ENCODE measurements at regions not wholly inside any gene's neighbourhood (a gene's known extent, or its start where the extent isn't known, plus 50 kb on each side); places are given as distances from the start of the nearest gene placed in this dataset.

- Mint-ChIP-seq H3K4me3 (no peak overlapping the region), H3K9me3 (peaks cover 20% of the 10 kb centered on the region), H3K27ac (no peak overlapping the region), H3K36me3 (peaks cover 16% of the 10 kb centered on the region), H3K27me3 (ENCODE audit: low read depth) (no peaks in the 10 kb centered on the region; the same call in 1 of the 2 replicates), H3K4me1 (no peaks in the 10 kb centered on the region)
- no peak for DNase-seq (ENCODE audit: low spot score)
- ChIA-PET CTCF (no interaction called here), POLR2A (no interaction called here)
- no peak for TF ChIP-seq AFF4 (CRISPR knock-in tag; IDR thresholded peaks at IDR 0.05; ENCODE audit: borderline replicate concordance)
- ATAC-seq: no peak
These were observed 201.6 kb upstream of the KLF6 start for GRCh38 chr10:3986493-3987142.

GRCh38 chr10:3982746-3983442 lies 197.9 kb upstream of the KLF6 start:
- peaks cover 24% of the 10 kb centered on the region for H3K9me3 Mint-ChIP-seq
- no peak overlapping the region for H3K27ac Mint-ChIP-seq
- H3K4me1 Mint-ChIP-seq: no peaks in the 10 kb centered on the region
- POLR2A ChIA-PET: no interaction called here
- CTCF ChIA-PET: no interaction called here
- no peak overlapping the region for H3K4me3 Mint-ChIP-seq
- peaks cover 16% of the 10 kb centered on the region for H3K36me3 Mint-ChIP-seq
- DNase-seq (ENCODE audit: low spot score) (no peak), ATAC-seq (no peak)
- no peak for TF ChIP-seq TEAD4 (CRISPR knock-in tag; IDR thresholded peaks at IDR 0.05)
- peak; percentile 84; the same call in 1 of the 2 replicates for TF ChIP-seq ZNF416 (CRISPR knock-in tag; IDR thresholded peaks at IDR 0.05)
- TF ChIP-seq SP1 (CRISPR knock-in tag; conservative IDR thresholded peaks at IDR 0.05): no peak
- no peaks in the 10 kb centered on the region; the same call in 1 of the 2 replicates for H3K27me3 Mint-ChIP-seq (ENCODE audit: low read depth)

GRCh38 chr10:3981300-3981699 lies 196.3 kb upstream of the KLF6 start:
- TF ChIP-seq ZNF219 (CRISPR knock-in tag; IDR thresholded peaks at IDR 0.05; ENCODE audit: borderline replicate concordance): no peak
- no peak for TF ChIP-seq NR3C1 (CRISPR knock-in tag; conservative IDR thresholded peaks at IDR 0.05; ENCODE audit: low read depth)
- no peak for TF ChIP-seq GABPB1 (CRISPR knock-in tag; IDR thresholded peaks at IDR 0.05)
- no peak for TF ChIP-seq E2F4 (CRISPR knock-in tag; IDR thresholded peaks at IDR 0.05; ENCODE audit: borderline replicate concordance, low read depth)
- TF ChIP-seq TEAD1 (CRISPR knock-in tag; IDR thresholded peaks at IDR 0.05): no peak
- no peak for TF ChIP-seq ZNF232 (CRISPR knock-in tag; IDR thresholded peaks at IDR 0.05)
- no peak for TF ChIP-seq PRRX2 (CRISPR knock-in tag; IDR thresholded peaks at IDR 0.05)
- no peaks in the 10 kb centered on the region for H3K4me1 Mint-ChIP-seq
- H3K4me3 Mint-ChIP-seq: no peak overlapping the region
- H3K27ac Mint-ChIP-seq: no peak overlapping the region
- ChIA-PET CTCF (no interaction called here), POLR2A (no interaction called here)
- no peak for ATAC-seq
- H3K9me3 Mint-ChIP-seq: peaks cover 24% of the 10 kb centered on the region
- peaks cover 16% of the 10 kb centered on the region for H3K36me3 Mint-ChIP-seq
- no peaks in the 10 kb centered on the region; the same call in 1 of the 2 replicates for H3K27me3 Mint-ChIP-seq (ENCODE audit: low read depth)
- DNase-seq (ENCODE audit: low spot score): no peak

GRCh38 chr10:3980660-3981059 lies 195.7 kb upstream of the KLF6 start:
- DNase-seq (ENCODE audit: low spot score) (no peak), ATAC-seq (no peak)
- ChIA-PET POLR2A (no interaction called here), CTCF (no interaction called here)
- Mint-ChIP-seq H3K36me3 (peaks cover 16% of the 10 kb centered on the region), H3K4me1 (no peaks in the 10 kb centered on the region), H3K4me3 (no peak overlapping the region), H3K9me3 (peaks cover 24% of the 10 kb centered on the region), H3K27ac (no peak overlapping the region), H3K27me3 (ENCODE audit: low read depth) (no peaks in the 10 kb centered on the region; the same call in 1 of the 2 replicates)
- TF ChIP-seq NR1H2 (CRISPR knock-in tag; IDR thresholded peaks at IDR 0.05) (no peak), ETV6 (CRISPR knock-in tag; IDR thresholded peaks at IDR 0.05) (no peak), OVOL2 (CRISPR knock-in tag; IDR thresholded peaks at IDR 0.05; ENCODE audit: borderline replicate concordance) (no peak), ATF2 (CRISPR knock-in tag; IDR thresholded peaks at IDR 0.05; ENCODE audit: borderline replicate concordance, low read depth) (no peak)
